Stimulated activated CD4-positive, alpha-beta T cell treated with anti-CD3 and anti-CD28 coated beads, Interleukin-4, amount 100 ng/mL, for 48 hours (primary cell): ENCODE measurements at regions not wholly inside any gene's neighbourhood (a gene's known extent, or its start where the extent isn't known, plus 50 kb on each side); places are given as distances from the start of the nearest gene placed in this dataset.
A peak's percentile ranks its signal among the peaks of the same experiment; 100 is the strongest.

Experiments
- DNase-seq, 2 donors: peaks; one replicate each; pipeline ENCODE4 v3.0.0-alpha.2; 2020; ENCODE audit warnings: low read depth in 2 of 2

- DNase-seq = no peak
These were observed 206.3 kb downstream of the TSN start for GRCh38 chr2:121961761-121962160.

GRCh38 chr2:121965661-121966060, 210.2 kb downstream of the TSN start:
- DNase-seq = no peak

DNA sequence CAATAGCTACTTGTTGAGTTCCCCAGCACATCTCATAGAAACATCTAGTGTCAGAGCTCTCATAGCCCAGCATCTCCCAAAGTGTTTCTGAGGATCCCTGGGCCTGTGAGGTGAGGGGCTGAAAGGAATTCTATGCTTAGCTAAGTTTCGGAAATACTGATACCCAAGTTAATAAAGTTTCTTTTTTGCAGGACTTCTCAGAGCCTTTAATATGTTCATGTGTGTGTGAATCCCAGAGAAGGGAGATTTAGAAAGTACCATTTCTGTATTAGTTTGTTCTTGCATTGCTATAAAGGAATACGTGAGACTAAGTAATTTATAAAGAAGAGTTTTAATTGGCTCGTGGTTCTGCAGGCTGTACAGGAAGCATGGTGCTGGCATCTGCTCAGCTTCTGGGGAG, 211.2 kb downstream of the TSN start:
- no peak for DNase-seq

DNA sequence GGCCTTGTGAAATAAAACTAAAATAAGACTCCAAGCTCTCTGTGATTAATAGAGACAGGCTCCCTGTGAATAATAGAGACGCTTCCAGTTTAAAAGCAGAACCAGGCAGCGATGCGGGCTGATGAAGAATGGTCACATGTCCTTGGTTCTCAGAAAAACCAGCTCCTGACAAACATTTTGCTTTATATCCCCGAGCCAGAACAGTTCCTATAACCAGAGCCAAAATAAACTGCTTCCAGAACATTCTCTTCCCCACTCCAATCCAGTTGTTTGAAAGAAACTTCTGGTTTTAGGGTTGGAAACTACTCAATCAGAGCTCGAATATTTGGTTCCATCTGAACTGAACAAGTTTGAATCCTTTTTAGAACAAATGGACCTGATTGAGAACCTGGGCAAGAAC, 213.7 kb downstream of the TSN start:
- no peak for DNase-seq

- DNase-seq = no peak
These were observed 214.6 kb downstream of the TSN start for GRCh38 chr2:121969766-121970639.

DNA sequence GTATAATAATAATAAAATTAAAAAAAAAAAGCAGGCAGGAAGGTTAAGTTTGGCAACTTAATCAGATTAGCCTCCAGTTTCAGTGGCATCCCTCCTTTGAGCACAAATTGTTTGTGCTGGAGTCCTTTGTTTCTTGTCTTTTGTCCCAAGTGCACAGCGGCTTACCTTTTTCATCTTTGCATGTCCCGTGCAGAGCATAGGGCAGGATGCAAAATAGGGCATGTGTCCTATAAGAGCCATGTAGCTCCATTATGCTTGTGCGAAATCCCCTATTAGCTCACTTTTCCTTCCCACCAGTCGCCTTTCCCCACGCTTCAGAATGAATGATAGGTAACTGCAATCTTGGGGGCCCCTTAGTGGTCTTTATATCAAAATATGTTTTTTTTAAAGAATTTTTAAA, 216.8 kb downstream of the TSN start:
- no peak for DNase-seq

DNA sequence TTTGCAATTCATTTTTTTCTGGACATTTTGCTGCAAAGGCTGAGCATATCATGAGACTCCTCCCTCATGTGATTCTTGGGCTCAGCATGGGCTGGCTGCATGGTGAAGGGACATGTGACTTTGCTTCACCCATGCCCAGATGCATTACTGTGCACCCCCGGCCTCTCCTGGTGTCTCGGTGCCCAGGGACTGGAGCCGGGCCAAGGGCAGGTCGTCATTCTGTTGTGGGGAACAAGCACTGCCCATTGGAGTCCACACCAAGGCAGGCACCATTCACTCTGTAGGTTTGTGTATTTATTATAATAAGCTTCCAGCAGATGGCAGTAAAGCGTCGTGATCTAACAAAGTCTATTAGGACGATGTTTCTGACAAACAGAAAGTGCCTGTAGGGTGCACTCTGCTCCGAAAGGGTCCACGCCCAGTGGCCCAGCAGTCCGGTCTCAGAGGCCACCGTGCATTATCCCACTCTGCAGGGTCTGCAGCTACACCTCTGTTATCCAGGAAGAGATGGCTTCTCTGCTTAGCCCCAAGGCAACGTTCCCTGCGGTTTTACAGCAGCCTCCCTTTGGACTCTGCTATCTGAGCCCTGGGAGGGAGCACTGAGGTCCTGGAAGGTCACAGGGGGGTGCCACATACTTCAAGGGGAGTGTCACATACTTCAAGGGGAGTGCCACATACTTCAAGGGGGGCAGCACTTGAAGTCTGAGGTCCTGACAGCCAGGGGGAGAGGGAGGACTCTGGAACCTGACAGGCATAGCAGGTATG, 219.6 kb downstream of the TSN start:
- DNase-seq = peak; percentile 10 to 11

DNA sequence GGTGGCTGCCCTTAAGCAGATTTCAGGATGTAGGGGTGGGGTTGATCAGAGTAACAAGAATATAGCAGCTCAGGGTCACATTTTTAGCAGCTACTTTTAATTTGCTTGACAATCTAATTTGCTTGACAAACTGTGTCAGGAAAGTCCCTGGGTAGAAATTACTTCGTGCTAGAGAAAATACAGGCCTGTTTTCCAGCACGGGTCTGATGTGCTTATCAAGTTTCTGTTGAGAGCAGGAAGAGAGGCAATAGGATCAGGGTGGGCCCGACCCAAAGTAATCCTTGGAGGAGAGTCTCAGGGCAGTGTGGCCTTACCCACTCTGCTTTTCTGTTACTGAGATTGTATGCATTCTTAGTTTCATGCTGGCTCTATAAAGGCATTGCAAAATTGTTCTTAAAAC, 221.5 kb downstream of the TSN start:
- no peak for DNase-seq

GRCh38 chr2:121977326-121977725, 221.9 kb downstream of the TSN start:
- no peak for DNase-seq

- DNase-seq = no peak
These were observed 237.2 kb downstream of the TSN start for GRCh38 chr2:121992700-121993099.

GRCh38 chr2:121993682-121994081, 238.2 kb downstream of the TSN start:
- DNase-seq = no peak

GRCh38 chr2:121994238-121995206, 239.1 kb downstream of the TSN start:
- DNase-seq = no peak

DNA sequence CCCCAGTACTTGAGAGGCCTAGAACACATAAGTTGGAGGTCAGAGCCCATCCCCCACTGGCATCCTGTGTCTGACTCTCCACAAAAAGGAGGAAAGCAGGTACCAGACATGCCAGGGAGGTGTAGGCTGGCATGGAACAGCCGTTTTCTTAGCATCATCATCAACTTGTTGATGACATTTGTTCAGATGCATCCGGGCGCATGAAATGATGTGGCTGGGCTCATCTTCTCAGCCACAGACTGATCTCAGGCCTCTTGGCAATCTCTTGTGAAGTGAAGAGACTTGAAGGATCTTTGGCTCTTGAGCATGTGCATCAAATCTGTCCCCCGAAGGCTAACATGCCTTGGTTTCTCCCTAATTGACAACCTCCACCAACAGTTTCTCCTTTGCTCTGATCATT, 243.3 kb downstream of the TSN start:
- no peak for DNase-seq

- no peak for DNase-seq
These were observed 243.8 kb downstream of the TSN start for GRCh38 chr2:121999264-121999663.

DNA sequence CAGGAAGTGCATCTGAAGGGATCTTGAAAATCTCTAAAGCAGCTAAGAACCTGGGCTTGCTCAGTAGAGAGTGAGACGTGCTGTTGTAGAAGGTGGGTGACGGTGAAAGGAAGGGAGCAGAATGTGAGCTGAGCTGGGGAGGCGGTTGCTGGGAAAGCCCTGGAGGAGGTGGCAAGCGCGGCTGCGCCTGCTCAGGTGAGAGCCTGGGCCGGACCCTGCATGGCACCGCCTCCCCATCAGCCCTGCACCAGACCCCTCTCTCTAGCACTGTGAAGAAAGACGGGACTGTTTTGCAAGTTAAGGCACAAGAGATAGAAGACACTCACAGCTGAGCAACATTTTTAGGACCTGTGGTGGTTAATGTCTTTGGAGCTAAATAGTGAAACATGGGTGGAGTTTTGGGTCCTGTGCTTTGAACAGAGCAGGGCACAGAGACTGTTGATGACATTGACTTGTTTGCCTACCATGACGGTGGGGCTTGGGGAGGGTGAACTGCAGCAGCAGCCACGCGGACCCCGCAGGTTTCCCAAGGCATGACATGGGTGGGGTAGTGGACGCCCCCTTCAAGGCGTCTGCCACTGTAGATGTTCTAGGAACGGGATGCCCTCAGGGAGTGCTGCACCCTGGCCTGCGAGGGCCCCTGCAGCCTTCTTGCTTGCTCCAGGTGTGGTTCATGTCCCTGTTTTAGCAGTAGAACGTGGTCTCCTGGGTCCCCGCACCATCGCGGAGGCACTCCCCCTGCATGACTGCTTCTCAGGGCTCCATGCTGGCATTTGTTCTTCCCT, 245.3 kb downstream of the TSN start:
- DNase-seq = no peak

- DNase-seq = no peak
These were observed 246.0 kb downstream of the TSN start for GRCh38 chr2:122001441-122001874.

- no peak for DNase-seq
These were observed 247.9 kb downstream of the TSN start for GRCh38 chr2:122003196-122003940.

GRCh38 chr2:122007126-122007525, 251.7 kb downstream of the TSN start:
- no peak for DNase-seq

DNA sequence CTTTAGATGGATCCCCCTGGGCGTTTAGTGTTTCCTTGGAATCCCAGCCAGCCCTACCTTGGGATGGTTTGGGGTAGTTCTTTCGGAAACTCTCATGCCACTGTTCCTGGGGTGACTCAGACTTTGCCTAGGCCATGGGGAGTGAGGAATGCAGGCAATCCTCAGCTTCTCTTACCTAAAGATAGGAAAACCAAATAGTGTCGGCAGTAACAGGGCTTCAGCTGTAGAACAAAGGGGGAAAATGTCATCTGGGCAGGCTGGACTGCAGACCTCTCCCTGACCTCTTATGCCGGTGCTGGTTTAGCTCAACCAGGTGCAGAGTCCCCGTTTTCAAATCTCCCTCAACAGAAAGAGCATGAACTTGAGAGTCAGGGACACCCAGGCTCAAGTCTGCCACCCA, 252.1 kb downstream of the TSN start:
- no peak for DNase-seq

- no peak for DNase-seq
These were observed 254.1 kb downstream of the TSN start for GRCh38 chr2:122009561-122009960.
